ENCODE measurements at regions not wholly inside any gene's neighbourhood (a gene's known extent, or its start where the extent isn't known, plus 50 kb on each side); places are given as distances from the start of the nearest gene placed in this dataset.

GRCh38 chr12:17286874-17287273 lies 680.9 kb upstream of the LMO3 start:
- Histone ChIP-seq H3K36me3 (ENCODE audit: control insufficient read depth, insufficient read depth, low read length) (no peaks in the 10 kb centered on the region), H3K4me3 (ENCODE audit: low read depth in 2 of 2, low read length in 2 of 2) (no peak overlapping the region), H3K4me1 (ENCODE audit: control insufficient read depth, insufficient read depth, low read length) (no peaks in the 10 kb centered on the region), H3K9me3 (ENCODE audit: control insufficient read depth, insufficient read depth, low read depth, low read length) (no peaks in the 10 kb centered on the region), H3K27me3 (ENCODE audit: control insufficient read depth, insufficient read depth, low read length) (no peaks in the 10 kb centered on the region), H3K27ac (ENCODE audit: low read length) (no peak overlapping the region)
- no TSS peak for BruUV-seq (replicated peaks)
- intact Hi-C loops (cut with micrococcal nuclease; ENCODE audit: unreplicated experiment), result no loop called here
- ChIA-PET CTCF (no interaction called here), POLR2A (no interaction called here)
- DNase-seq (ENCODE audit: low read depth, low spot score) (no peak), ATAC-seq (no peak)
- TF ChIP-seq POLR2AphosphoS5 (IDR thresholded peaks at IDR 0.05; ENCODE audit: low read depth, low read length), result no peak
- no peak for TF ChIP-seq TCF7L2 (IDR thresholded peaks at IDR 0.05; ENCODE audit: low read depth, low read length)
- no peak for TF ChIP-seq SIN3A (IDR thresholded peaks at IDR 0.05; ENCODE audit: borderline replicate concordance, insufficient read depth, low read depth, low read length)
- no peak for TF ChIP-seq CTCF (IDR thresholded peaks at IDR 0.05)
- TF ChIP-seq REST (IDR thresholded peaks at IDR 0.05; ENCODE audit: insufficient read depth in 1 of 2, low read depth in 2 of 2, low read length in 1 of 2), result no peak
- in situ Hi-C loops (cut with HindIII; ENCODE audit: low pct_unique_long_range_greater_than_20kb, low sequenced_read_pairs), result no loop called here

GRCh38 chr12:17284873-17285272 lies 678.9 kb upstream of the LMO3 start:
- Histone ChIP-seq H3K4me3 (ENCODE audit: low read depth in 2 of 2, low read length in 2 of 2) (no peak overlapping the region), H3K9me3 (ENCODE audit: control insufficient read depth, insufficient read depth, low read depth, low read length) (no peaks in the 10 kb centered on the region), H3K27ac (ENCODE audit: low read length) (no peak overlapping the region), H3K4me1 (ENCODE audit: control insufficient read depth, insufficient read depth, low read length) (no peaks in the 10 kb centered on the region), H3K27me3 (ENCODE audit: control insufficient read depth, insufficient read depth, low read length) (no peaks in the 10 kb centered on the region), H3K36me3 (ENCODE audit: control insufficient read depth, insufficient read depth, low read length) (no peaks in the 10 kb centered on the region)
- in situ Hi-C loops (cut with HindIII; ENCODE audit: low pct_unique_long_range_greater_than_20kb, low sequenced_read_pairs), result no loop called here
- ChIA-PET CTCF (no interaction called here), POLR2A (no interaction called here)
- no TSS peak for BruUV-seq (replicated peaks)
- TF ChIP-seq POLR2AphosphoS5 (IDR thresholded peaks at IDR 0.05; ENCODE audit: low read depth, low read length), result no peak
- TF ChIP-seq CTCF (IDR thresholded peaks at IDR 0.05), result no peak
- TF ChIP-seq REST (IDR thresholded peaks at IDR 0.05; ENCODE audit: insufficient read depth in 1 of 2, low read depth in 2 of 2, low read length in 1 of 2), result no peak
- TF ChIP-seq SIN3A (IDR thresholded peaks at IDR 0.05; ENCODE audit: borderline replicate concordance, insufficient read depth, low read depth, low read length), result no peak
- no peak for TF ChIP-seq TCF7L2 (IDR thresholded peaks at IDR 0.05; ENCODE audit: low read depth, low read length)
- intact Hi-C loops (cut with micrococcal nuclease; ENCODE audit: unreplicated experiment), result no loop called here
- ATAC-seq (no peak), DNase-seq (ENCODE audit: low read depth, low spot score) (no peak)

All from Panc1 (cell line).